ENCODE measurements at regions not wholly inside any gene's neighbourhood (a gene's known extent, or its start where the extent isn't known, plus 50 kb on each side); places are given as distances from the start of the nearest gene placed in this dataset.

DNA sequence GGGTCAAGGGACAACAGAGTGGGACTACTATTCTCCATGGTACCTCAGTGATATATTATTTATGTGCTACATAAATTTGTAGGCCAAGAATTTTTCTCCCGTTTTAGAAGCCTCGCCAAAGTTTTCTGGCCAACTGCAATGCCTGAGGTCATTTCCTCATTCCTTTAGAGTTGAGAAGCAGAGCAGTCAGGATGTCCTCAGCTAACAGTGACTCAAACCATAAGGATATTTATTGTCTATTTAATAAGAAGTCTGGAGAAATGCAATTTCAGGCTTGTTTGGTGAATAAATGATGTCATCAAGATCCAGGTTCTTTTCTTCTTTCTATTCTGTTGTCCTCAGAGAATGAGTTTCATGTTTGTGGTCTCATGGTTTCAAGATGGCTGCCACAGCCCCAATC is 91.0 kb downstream of the ADCYAP1 start:
- H3K27me3 ChIP-seq, result no peaks in the 10 kb centered on the region
- no peak overlapping the region for H3K4me3 ChIP-seq (ENCODE audit: low read depth in 1 of 2, low read length in 1 of 2)
- H3K36me3 ChIP-seq, result no peaks in the 10 kb centered on the region
- no peak for TF ChIP-seq CTCF (IDR thresholded peaks at IDR 0.05)
- H3K27ac ChIP-seq, result no peak overlapping the region
- H3K4me1 ChIP-seq (ENCODE audit: control insufficient read depth in 1 of 2, insufficient read depth in 1 of 2, low read depth in 1 of 2, low read length in 1 of 2), result no peaks in the 10 kb centered on the region
- H3K9me3 ChIP-seq, result no peaks in the 10 kb centered on the region

DNA sequence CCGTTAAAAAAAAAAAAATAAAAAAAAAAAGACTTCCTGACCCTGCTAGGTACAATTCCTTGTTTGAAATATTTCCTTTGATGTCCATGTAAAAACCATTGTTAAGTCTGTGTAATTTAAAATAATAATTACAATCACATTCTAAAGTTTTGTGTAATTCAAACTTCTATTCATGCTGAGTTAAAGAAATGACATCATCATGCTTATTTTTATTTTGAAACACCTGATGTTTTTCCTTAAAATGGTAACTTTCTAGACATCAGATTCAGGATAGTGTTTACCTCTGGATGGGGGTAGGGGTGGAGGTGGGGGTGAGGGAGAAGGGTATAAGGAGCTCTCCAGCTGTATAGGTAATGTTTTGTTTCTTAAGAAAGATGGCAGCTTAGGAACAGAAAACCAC is 92.8 kb downstream of the ADCYAP1 start:
- Histone ChIP-seq H3K36me3 (no peaks in the 10 kb centered on the region), H3K27ac (no peak overlapping the region), H3K4me3 (ENCODE audit: low read depth in 1 of 2, low read length in 1 of 2) (no peak overlapping the region), H3K9me3 (no peaks in the 10 kb centered on the region), H3K27me3 (no peaks in the 10 kb centered on the region), H3K4me1 (ENCODE audit: control insufficient read depth in 1 of 2, insufficient read depth in 1 of 2, low read depth in 1 of 2, low read length in 1 of 2) (no peaks in the 10 kb centered on the region)
- TF ChIP-seq CTCF (IDR thresholded peaks at IDR 0.05), result no peak

DNA sequence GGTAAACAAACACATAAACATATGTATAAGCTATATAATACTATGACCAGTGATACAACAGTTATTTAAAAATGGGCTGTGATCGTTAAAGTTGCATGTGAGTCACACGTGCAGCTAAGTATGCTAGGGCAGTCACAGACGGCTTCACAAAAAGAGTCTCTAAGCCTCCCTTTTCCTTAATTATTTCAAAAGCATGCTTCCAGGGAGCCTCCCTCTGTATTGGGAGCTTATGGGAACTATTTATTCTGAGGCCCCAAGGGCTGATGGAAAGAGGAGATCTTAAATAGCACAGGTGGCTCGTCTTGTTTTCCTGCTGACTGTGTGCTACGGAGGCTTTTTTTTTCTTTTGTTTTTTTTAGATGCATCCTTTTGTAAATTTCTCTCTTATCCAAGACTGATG is 94.3 kb downstream of the ADCYAP1 start:
- TF ChIP-seq CTCF (IDR thresholded peaks at IDR 0.05), result no peak
- Histone ChIP-seq H3K27me3 (no peaks in the 10 kb centered on the region), H3K9me3 (no peaks in the 10 kb centered on the region), H3K27ac (no peak overlapping the region), H3K36me3 (no peaks in the 10 kb centered on the region), H3K4me3 (ENCODE audit: low read depth in 1 of 2, low read length in 1 of 2) (no peak overlapping the region), H3K4me1 (ENCODE audit: control insufficient read depth in 1 of 2, insufficient read depth in 1 of 2, low read depth in 1 of 2, low read length in 1 of 2) (no peaks in the 10 kb centered on the region)

DNA sequence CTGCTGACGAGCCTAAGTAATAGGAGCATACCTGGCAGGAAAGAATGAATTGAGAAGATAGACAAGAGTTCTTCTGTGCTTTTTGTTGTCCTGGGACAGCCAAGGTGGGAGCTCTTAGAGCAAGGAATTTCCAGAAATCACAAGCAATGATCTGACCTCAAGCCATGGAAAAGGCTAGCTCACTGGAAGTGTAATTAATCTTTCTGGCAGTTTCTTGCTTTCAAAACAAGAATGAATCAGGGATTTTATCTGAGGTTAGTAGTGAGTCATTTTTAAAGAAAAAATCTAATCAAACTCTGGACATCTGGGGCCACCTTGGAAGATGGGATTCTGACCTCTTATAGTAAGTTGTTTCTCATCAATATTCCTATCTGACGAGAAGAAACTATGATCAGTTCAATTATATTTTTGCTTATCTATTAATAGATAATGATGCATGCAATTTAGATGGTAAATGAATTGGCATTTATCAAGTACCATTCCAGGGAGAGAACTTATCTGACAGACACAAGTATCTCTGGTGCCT is 98.0 kb downstream of the ADCYAP1 start:
- Histone ChIP-seq H3K9me3 (no peaks in the 10 kb centered on the region), H3K27me3 (no peaks in the 10 kb centered on the region), H3K4me1 (ENCODE audit: control insufficient read depth in 1 of 2, insufficient read depth in 1 of 2, low read depth in 1 of 2, low read length in 1 of 2) (no peaks in the 10 kb centered on the region), H3K4me3 (ENCODE audit: low read depth in 1 of 2, low read length in 1 of 2) (no peak overlapping the region), H3K36me3 (no peaks in the 10 kb centered on the region), H3K27ac (no peak overlapping the region)
- no peak for TF ChIP-seq CTCF (IDR thresholded peaks at IDR 0.05)

GRCh38 chr18:1003499-1003898 is 98.8 kb downstream of the ADCYAP1 start:
- no peak for TF ChIP-seq CTCF (IDR thresholded peaks at IDR 0.05)
- no peak overlapping the region for H3K27ac ChIP-seq
- no peaks in the 10 kb centered on the region for H3K36me3 ChIP-seq
- H3K4me3 ChIP-seq (ENCODE audit: low read depth in 1 of 2, low read length in 1 of 2), result no peak overlapping the region
- H3K4me1 ChIP-seq (ENCODE audit: control insufficient read depth in 1 of 2, insufficient read depth in 1 of 2, low read depth in 1 of 2, low read length in 1 of 2), result no peaks in the 10 kb centered on the region
- no peaks in the 10 kb centered on the region for H3K27me3 ChIP-seq
- H3K9me3 ChIP-seq, result no peaks in the 10 kb centered on the region

- Histone ChIP-seq H3K4me3 (ENCODE audit: low read depth in 1 of 2, low read length in 1 of 2) (no peak overlapping the region), H3K27ac (no peak overlapping the region), H3K4me1 (ENCODE audit: control insufficient read depth in 1 of 2, insufficient read depth in 1 of 2, low read depth in 1 of 2, low read length in 1 of 2) (no peaks in the 10 kb centered on the region), H3K27me3 (no peaks in the 10 kb centered on the region), H3K36me3 (no peaks in the 10 kb centered on the region), H3K9me3 (no peaks in the 10 kb centered on the region)
- no peak for TF ChIP-seq CTCF (IDR thresholded peaks at IDR 0.05)
Measured at GRCh38 chr18:1006304-1006703, 101.6 kb downstream of the ADCYAP1 start.
